Mesendoderm (in vitro differentiated cells): ENCODE measurements at regions not wholly inside any gene's neighbourhood (a gene's known extent, or its start where the extent isn't known, plus 50 kb on each side); places are given as distances from the start of the nearest gene placed in this dataset.
A peak's percentile ranks its signal among the peaks of the same experiment; 100 is the strongest.

ENCODE experiments used
- DNase-seq: peaks from one replicate; pipeline ENCODE4 v3.0.0; 2013
- H2AK5ac ChIP-seq: 2 replicates; pipeline ENCODE4 v1.6.1; 2013; ENCODE audit warnings: low read length, inconsistent platforms
- H2BK120ac ChIP-seq: 2 replicates; pipeline ENCODE4 v1.6.1; 2013; ENCODE audit warnings: low read depth, mild to moderate bottlenecking, low read length, moderate library complexity, mixed read lengths
- H2BK15ac ChIP-seq: replicated peaks from 2 replicates; pipeline ENCODE4 v1.6.1; 2013; ENCODE audit warnings: low read depth, mild to moderate bottlenecking, moderate library complexity
- H2BK5ac ChIP-seq: 2 replicates; pipeline ENCODE4 v1.6.1; 2013; ENCODE audit warnings: low read length, inconsistent platforms
- H3K18ac ChIP-seq: 2 replicates; pipeline ENCODE4 v1.6.1; 2013; ENCODE audit warnings: mild to moderate bottlenecking, low read length, mixed read lengths
- H3K23ac ChIP-seq: one replicate; pipeline ENCODE4 v1.6.1; 2013; ENCODE audit warnings: low read length
- H3K27ac ChIP-seq: 2 replicates; pipeline ENCODE4 v1.5.1; 2013; ENCODE audit warnings: low read depth, mild to moderate bottlenecking, inconsistent platforms, low read length, moderate library complexity
- H3K27me3 ChIP-seq: 2 replicates; pipeline ENCODE4 v1.6.1; 2013; ENCODE audit warnings: low read length, control low read depth, mild to moderate bottlenecking, inconsistent platforms; ENCODE audit not compliant: insufficient read depth, poor library complexity
- H3K36me3 ChIP-seq: 2 replicates; pipeline ENCODE4 v1.6.1; 2013; ENCODE audit warnings: low read length, inconsistent platforms; ENCODE audit not compliant: control insufficient read depth, insufficient read depth
- H3K4ac ChIP-seq: one replicate; pipeline ENCODE4 v1.6.1; 2013; ENCODE audit warnings: low read depth, mild to moderate bottlenecking, low read length, moderate library complexity
- H3K4me1 ChIP-seq: 2 replicates; pipeline ENCODE4 v1.6.1; 2013; ENCODE audit warnings: low read depth, low read length, inconsistent platforms; ENCODE audit not compliant: control insufficient read depth
- H3K4me2 ChIP-seq: 2 replicates; pipeline ENCODE4 v1.6.1; 2013; ENCODE audit warnings: low read length
- H3K4me3 ChIP-seq: 2 replicates; pipeline ENCODE4 v1.5.1; 2013; ENCODE audit warnings: mild to moderate bottlenecking, low read length
- H3K56ac ChIP-seq: one replicate; pipeline ENCODE4 v1.6.1; 2013; ENCODE audit warnings: low read length
- H3K79me1 ChIP-seq: 2 replicates; pipeline ENCODE4 v1.6.1; 2013; ENCODE audit warnings: low read length, inconsistent platforms
- H3K79me2 ChIP-seq: 2 replicates; pipeline ENCODE4 v1.6.1; 2013; ENCODE audit warnings: mild to moderate bottlenecking, low read length; ENCODE audit not compliant: control insufficient read depth, insufficient read depth
- H3K9ac ChIP-seq: 2 replicates; pipeline ENCODE4 v1.6.1; 2013; ENCODE audit warnings: low read length, inconsistent platforms
- H4K5ac ChIP-seq: one replicate; pipeline ENCODE4 v1.6.1; 2013; ENCODE audit warnings: low read length
- H4K8ac ChIP-seq: one replicate; pipeline ENCODE4 v1.6.1; 2013; ENCODE audit warnings: low read depth, mild to moderate bottlenecking, control low read depth, low read length, moderate library complexity
- WGBS: extraction: QIAGEN DNeasy Blood & Tissue Kit; methylation state at CpG from one replicate; pipeline ENCODE4 v1.1.7; 2013; ENCODE audit warnings: low lambda C conversion rate, missing lambda C conversion rate; ENCODE audit not compliant: insufficient coverage; ENCODE audit errors: extremely low coverage; 5-methylcytosine and 5-hydroxymethylcytosine counted together

GRCh38 chr18:75912829-75913228, 485.3 kb upstream of the SMIM21 start:
- WGBS: no CpG with 5 or more reads among the region's 2 CpGs
- no peak overlapping the region for H3K4me3 ChIP-seq
- no peak overlapping the region for H4K8ac ChIP-seq
- H3K56ac ChIP-seq: no peak overlapping the region
- no peak overlapping the region for H4K5ac ChIP-seq
- DNase-seq: no peak
- no peaks in the 10 kb centered on the region for H3K4me1 ChIP-seq
- no peak overlapping the region for H3K9ac ChIP-seq
- no peak overlapping the region for H2BK5ac ChIP-seq
- H2BK15ac ChIP-seq: no peak overlapping the region
- no peak overlapping the region for H3K18ac ChIP-seq
- no peak overlapping the region for H3K4ac ChIP-seq
- no peaks in the 10 kb centered on the region for H3K79me2 ChIP-seq
- no peak overlapping the region for H3K27ac ChIP-seq
- H3K4me2 ChIP-seq: no peak overlapping the region
- H3K23ac ChIP-seq: no peak overlapping the region
- no peak overlapping the region for H2BK120ac ChIP-seq
- H3K36me3 ChIP-seq: no peaks in the 10 kb centered on the region
- H2AK5ac ChIP-seq: no peak overlapping the region
- peaks cover 2% of the 10 kb centered on the region for H3K27me3 ChIP-seq
- H3K79me1 ChIP-seq: no peaks in the 10 kb centered on the region

DNA sequence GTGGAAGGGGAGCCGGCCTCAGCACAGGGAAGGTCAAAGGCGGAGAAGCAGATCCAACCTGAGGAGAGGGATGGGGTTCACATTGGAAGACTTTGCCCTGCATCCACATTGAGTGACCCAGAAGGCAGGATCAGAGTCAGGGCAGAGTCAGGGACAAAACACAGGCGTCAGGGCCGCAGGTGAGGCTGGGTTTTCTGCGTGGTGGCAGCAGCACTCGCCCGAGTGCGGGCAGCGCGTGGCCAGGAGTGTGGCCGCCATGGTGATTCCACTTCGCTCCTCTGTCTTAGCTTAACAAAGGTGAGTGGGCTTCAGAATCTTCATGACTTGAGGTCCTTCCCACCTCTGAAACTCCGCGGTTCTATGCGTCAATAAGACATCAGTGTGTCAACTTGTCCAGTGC, 476.9 kb upstream of the SMIM21 start:
- H3K36me3 ChIP-seq: no peaks in the 10 kb centered on the region
- no peak overlapping the region for H4K8ac ChIP-seq
- no peak overlapping the region for H3K4me2 ChIP-seq
- H3K79me2 ChIP-seq: no peaks in the 10 kb centered on the region
- H3K56ac ChIP-seq: no peak overlapping the region
- H3K4me1 ChIP-seq: no peaks in the 10 kb centered on the region
- H3K23ac ChIP-seq: no peak overlapping the region
- H3K18ac ChIP-seq: no peak overlapping the region
- no CpG with 5 or more reads among the region's 15 CpGs for WGBS
- H3K79me1 ChIP-seq: no peaks in the 10 kb centered on the region
- H3K4ac ChIP-seq: no peak overlapping the region
- H3K27ac ChIP-seq: no peak overlapping the region
- no peak overlapping the region for H2BK5ac ChIP-seq
- no peak overlapping the region for H3K9ac ChIP-seq
- no peak overlapping the region for H2AK5ac ChIP-seq
- H3K4me3 ChIP-seq: no peak overlapping the region
- H2BK120ac ChIP-seq: no peak overlapping the region
- H2BK15ac ChIP-seq: no peak overlapping the region
- H3K27me3 ChIP-seq: no peaks in the 10 kb centered on the region
- no peak for DNase-seq
- no peak overlapping the region for H4K5ac ChIP-seq

DNA sequence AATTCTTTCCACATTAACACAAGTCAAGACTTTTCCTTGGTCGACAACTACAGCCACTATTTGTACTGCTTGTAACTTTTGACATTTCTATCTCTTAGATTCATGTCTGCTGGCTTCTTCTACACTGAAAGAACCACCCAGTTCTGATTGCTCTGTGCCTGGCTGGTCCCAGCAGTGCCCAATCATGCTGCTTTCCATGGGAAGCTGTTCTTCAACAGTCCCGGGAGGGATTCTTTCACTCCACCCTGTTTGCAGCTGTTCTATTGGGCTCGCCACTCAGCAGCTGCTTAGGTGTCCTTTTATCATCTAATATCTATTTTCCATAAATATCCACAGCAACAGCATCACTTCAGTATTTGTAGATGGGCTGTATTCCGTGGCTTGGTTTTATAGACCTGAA, 471.1 kb upstream of the SMIM21 start:
- H3K27ac ChIP-seq: no peak overlapping the region
- no peaks in the 10 kb centered on the region for H3K27me3 ChIP-seq
- no CpG with 5 or more reads among the region's 4 CpGs for WGBS
- H4K5ac ChIP-seq: no peak overlapping the region
- no peak overlapping the region for H2BK5ac ChIP-seq
- H2BK15ac ChIP-seq: no peak overlapping the region
- H3K79me2 ChIP-seq: no peaks in the 10 kb centered on the region
- no peak overlapping the region for H3K4me3 ChIP-seq
- H3K23ac ChIP-seq: no peak overlapping the region
- no peak overlapping the region for H3K4ac ChIP-seq
- no peaks in the 10 kb centered on the region for H3K4me1 ChIP-seq
- H2BK120ac ChIP-seq: no peak overlapping the region
- no peaks in the 10 kb centered on the region for H3K36me3 ChIP-seq
- no peak overlapping the region for H3K56ac ChIP-seq
- no peak overlapping the region for H2AK5ac ChIP-seq
- H3K18ac ChIP-seq: no peak overlapping the region
- no peaks in the 10 kb centered on the region for H3K79me1 ChIP-seq
- no peak for DNase-seq
- H3K4me2 ChIP-seq: no peak overlapping the region
- no peak overlapping the region for H3K9ac ChIP-seq
- H4K8ac ChIP-seq: no peak overlapping the region

GRCh38 chr18:75897386-75897785, 469.9 kb upstream of the SMIM21 start:
- no peaks in the 10 kb centered on the region for H3K27me3 ChIP-seq
- H3K56ac ChIP-seq: no peak overlapping the region
- H4K5ac ChIP-seq: no peak overlapping the region
- H2BK15ac ChIP-seq: no peak overlapping the region
- H3K36me3 ChIP-seq: no peaks in the 10 kb centered on the region
- no peak overlapping the region for H2BK120ac ChIP-seq
- no peak overlapping the region for H4K8ac ChIP-seq
- WGBS: no CpG with 5 or more reads among the region's 7 CpGs
- DNase-seq: no peak
- no peak overlapping the region for H3K9ac ChIP-seq
- H3K4me1 ChIP-seq: no peaks in the 10 kb centered on the region
- no peaks in the 10 kb centered on the region for H3K79me1 ChIP-seq
- no peak overlapping the region for H2AK5ac ChIP-seq
- H3K23ac ChIP-seq: no peak overlapping the region
- no peaks in the 10 kb centered on the region for H3K79me2 ChIP-seq
- no peak overlapping the region for H3K27ac ChIP-seq
- H2BK5ac ChIP-seq: no peak overlapping the region
- H3K18ac ChIP-seq: no peak overlapping the region
- H3K4me2 ChIP-seq: no peak overlapping the region
- H3K4ac ChIP-seq: no peak overlapping the region
- H3K4me3 ChIP-seq: no peak overlapping the region

DNA sequence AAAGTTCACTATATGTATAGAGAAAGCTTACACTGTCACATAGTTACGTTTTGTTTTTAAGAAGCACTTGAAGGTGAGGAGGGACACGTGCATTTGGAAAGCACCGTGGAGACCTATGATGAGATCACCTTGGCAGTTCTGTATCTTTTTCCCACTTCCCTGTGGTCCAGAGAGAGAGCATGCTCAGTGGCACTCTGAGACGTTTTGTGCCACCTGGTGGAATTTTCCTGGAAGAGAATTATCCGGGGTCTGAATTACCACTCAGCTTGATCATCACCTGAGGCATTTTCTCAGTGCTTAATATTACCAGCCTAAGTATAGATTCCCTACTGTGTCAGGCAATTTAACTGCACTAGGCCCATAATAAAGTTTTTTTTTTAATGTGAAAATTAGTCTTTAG, 469.4 kb upstream of the SMIM21 start:
- Histone ChIP-seq H4K8ac (no peak overlapping the region), H3K4ac (no peak overlapping the region), H3K36me3 (no peaks in the 10 kb centered on the region), H2BK5ac (no peak overlapping the region), H2AK5ac (no peak overlapping the region), H3K23ac (no peak overlapping the region), H3K4me3 (no peak overlapping the region), H3K27ac (no peak overlapping the region), H3K9ac (no peak overlapping the region), H3K18ac (no peak overlapping the region), H3K79me2 (no peaks in the 10 kb centered on the region), H3K79me1 (no peaks in the 10 kb centered on the region), H3K4me2 (no peak overlapping the region), H2BK15ac (no peak overlapping the region), H3K56ac (no peak overlapping the region), H3K27me3 (no peaks in the 10 kb centered on the region), H3K4me1 (no peaks in the 10 kb centered on the region), H4K5ac (no peak overlapping the region), H2BK120ac (no peak overlapping the region)
- no CpG with 5 or more reads among the region's 5 CpGs for WGBS
- DNase-seq: peak; percentile 54

GRCh38 chr18:75895135-75895534, 467.6 kb upstream of the SMIM21 start:
- no peaks in the 10 kb centered on the region for H3K27me3 ChIP-seq
- H2BK5ac ChIP-seq: no peak overlapping the region

More at GRCh38 chr18:75895135-75895534, 467.6 kb upstream of the SMIM21 start:
- no peak overlapping the region for H4K5ac ChIP-seq
- no peak overlapping the region for H3K4ac ChIP-seq
- no peaks in the 10 kb centered on the region for H3K79me1 ChIP-seq
- H2BK15ac ChIP-seq: no peak overlapping the region
- no peak overlapping the region for H3K9ac ChIP-seq
- no peak overlapping the region for H3K56ac ChIP-seq
- no peaks in the 10 kb centered on the region for H3K36me3 ChIP-seq
- H3K79me2 ChIP-seq: no peaks in the 10 kb centered on the region
- no peak overlapping the region for H4K8ac ChIP-seq
- no peak overlapping the region for H3K27ac ChIP-seq
- no peak overlapping the region for H3K23ac ChIP-seq
- H3K4me3 ChIP-seq: no peak overlapping the region
- no peak overlapping the region for H3K4me2 ChIP-seq
- no peak overlapping the region for H2BK120ac ChIP-seq
- no CpG with 5 or more reads among the region's 4 CpGs for WGBS
- DNase-seq: no peak
- no peak overlapping the region for H2AK5ac ChIP-seq
- no peak overlapping the region for H3K18ac ChIP-seq
- no peaks in the 10 kb centered on the region for H3K4me1 ChIP-seq
